C1 segment of cervical spinal cord (tissue), 14 donors: ENCODE measurements at regions not wholly inside any gene's neighbourhood (a gene's known extent, or its start where the extent isn't known, plus 50 kb on each side); places are given as distances from the start of the nearest gene placed in this dataset.
A peak's percentile ranks its signal among the peaks of the same experiment; 100 is the strongest.
"Not testable (repeated sequence)": the region's sequence is repeated elsewhere in the genome, so short reads cannot be mapped to it uniquely, and the experiment has no call there.

ENCODE experiments used
- DNase-seq, 14 donors: peaks; one replicate each; lab custom pipeline; 2025; lab: John Stamatoyannopoulos, UW

DNA sequence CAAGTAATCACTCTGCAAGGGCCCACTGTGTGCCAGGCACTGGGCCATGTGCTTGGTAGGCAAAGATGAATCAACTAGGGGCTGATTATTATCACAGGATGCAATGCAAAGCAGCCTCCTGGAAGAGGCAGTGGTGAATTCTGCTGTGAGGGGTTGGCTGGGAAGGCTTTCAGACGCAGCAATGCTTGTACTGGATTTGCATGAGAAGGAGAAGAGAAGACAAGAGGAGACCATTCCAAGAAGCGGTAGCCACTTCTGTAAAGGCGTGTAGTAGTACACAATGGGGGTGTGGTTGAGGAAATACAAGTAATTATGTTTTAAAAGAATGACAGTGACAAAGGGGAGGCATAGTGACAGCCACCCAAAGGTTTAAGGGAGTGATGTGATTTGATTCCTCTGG, 502.7 kb downstream of the PLCL1 start:
- no peak for DNase-seq

DNA sequence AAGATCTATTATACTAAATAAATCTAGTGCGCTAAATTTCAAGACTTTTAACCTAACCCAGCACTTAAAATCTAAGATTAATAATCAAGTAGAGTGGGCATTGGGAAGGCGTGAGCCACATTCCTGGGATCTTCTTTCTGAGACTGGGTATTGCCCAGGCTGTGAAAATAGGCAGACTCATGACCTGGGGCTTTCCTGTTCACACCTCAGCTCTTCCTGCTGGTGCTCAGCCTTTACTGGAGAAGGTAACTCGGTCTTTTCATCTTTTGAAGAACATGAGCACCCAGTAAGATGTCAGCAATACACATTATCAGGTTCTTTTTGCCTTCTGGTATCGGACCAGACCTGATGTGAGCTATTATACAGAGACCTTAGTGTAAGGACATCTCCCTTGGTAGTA, 500.5 kb downstream of the PLCL1 start:
- DNase-seq = no peak

DNA sequence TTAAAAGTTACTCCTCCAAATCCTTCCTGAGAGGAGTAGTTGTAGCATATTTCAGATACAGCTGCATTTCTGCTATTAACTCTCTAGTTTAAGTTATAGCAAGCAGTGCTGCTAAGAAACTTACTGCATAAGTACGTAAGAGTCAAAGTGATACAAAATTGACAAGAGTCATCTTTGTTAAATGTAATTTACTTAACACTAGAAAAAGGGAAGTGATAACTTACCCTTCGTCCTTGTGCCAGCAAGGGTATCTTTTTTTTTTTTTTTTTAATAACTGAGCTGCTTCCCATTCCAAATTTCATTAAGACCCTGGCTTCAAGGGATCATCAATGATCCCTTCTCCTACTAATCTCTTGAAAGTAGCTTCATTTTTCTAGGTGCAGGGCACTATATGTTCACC, 493.0 kb downstream of the PLCL1 start:
- no peak for DNase-seq

DNA sequence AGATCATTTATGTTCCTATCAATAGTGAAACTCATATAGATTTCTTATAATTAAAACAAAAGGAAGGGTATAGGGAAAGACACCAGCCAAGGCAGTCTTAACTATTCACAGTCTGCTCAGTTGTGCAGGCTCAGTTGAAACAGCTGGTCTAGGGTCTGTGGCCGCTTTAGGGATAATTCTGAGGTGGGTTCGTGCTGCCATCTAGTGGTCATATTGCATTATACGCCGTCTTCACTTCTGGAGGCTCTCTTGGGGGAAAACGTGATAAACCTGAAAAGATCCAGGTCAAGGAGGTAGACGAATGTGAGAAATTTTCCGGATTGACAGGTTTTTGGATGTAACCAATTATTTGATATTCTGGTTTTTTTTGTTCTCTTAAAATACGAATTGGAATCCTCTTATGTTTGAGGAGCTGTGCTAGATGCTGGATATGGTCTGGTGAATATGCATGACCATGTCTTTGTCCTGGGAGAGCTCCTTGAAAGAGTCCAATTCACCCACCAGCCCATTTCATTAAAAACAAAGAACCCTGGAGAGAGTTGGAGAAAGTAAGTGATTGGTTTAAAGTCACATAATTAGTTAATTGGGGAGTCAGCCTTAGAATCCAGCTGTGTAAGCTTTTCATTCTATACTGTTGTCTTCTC, 492.4 kb downstream of the PLCL1 start:
- peak in 11 of 14 donors; percentile 2 to 65 (median 27) for DNase-seq

DNA sequence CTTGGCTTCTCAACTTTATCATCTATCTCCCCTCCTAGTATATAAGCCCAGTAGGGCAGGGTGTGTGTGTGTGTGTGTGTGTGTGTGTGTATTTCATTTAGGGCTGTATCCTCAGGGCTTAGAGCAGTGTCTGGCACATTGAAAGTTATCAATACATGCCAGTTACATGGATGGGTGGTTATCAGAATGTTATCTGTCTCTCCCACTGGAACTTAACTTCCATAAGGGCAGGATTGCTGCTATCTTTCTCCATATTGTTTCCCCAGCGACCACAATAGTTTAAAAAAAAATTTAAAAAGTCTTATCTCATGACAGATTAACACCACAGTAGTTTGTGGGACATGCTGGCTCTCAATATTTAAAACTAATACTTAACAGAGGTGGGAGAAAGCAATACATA, 488.9 kb downstream of the PLCL1 start:
- no peak for DNase-seq

DNA sequence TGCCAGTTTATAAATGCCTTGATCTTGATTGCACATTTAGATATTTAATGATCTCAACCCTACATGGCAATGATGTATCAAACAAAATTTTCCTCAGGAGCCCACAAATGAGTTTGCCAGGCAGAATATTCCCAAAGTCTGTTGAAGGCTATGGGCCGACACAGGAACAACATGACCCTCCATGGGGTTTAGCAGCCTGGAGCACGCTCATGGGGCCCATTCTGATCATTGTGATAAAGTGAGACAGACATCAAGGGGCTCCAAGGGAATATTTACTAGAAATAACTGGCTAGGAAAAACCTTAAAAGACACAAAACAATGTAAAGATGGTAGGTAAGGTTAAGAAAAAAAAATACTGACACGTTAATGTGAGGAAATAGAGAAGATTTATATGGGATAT, 485.4 kb downstream of the PLCL1 start:
- DNase-seq = no peak

DNA sequence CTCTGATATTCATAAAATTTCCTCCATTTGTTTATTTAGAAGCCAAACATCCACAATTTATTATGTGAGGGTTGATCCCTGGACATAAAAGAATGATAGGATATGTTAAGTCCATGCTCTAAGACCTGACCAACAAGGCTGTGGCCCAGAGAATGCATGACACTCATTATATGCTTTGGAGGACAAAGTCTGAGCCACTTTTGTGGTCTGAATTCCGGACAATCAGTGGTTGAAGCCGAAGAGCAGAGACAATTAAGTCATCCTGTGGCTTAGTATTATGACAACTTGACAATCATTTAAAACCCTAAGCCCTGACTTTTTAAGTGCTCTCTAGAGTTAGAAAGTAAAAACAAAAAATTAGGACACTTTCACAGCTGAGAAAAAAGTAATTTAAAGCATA, 483.3 kb downstream of the PLCL1 start:
- DNase-seq = no peak

DNA sequence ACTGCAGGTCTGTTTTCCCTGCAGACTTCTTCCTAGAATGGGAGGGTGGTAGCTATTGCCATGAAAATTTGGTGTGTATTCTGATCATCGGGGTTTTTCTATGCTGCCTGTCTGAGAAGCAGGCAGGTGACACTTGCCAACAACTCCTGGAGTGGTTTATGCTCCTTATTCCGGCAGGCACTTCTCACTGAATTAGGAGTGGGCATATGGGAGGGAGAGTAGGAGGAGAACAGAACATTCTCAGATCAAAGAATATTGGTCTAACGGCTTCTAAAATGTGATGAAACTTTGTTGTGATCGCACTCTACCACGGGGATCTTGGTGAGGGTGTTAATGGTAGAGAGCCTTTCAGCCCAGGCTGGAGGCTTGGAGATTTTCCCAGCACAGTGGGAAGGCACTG, 480.8 kb downstream of the PLCL1 start:
- no peak for DNase-seq

DNA sequence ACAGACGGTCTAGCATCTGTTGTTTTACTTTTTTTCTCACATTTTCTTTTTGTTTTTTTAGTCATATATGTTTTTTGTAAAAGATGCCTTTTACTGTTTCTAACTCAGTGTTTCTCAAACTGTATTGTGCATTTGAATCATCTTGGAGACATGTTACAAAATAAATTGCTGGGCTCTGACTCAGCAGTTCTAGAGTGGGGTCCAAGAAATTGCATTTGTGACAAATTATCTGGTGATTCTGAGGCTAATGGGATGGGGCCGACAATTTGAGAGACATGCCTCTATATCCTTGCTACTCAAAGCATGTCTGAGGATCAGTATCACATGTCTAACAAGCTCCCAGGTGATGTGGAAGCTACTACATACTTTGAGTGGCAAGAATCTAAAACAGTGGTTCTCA, 478.8 kb downstream of the PLCL1 start:
- DNase-seq = no peak

DNA sequence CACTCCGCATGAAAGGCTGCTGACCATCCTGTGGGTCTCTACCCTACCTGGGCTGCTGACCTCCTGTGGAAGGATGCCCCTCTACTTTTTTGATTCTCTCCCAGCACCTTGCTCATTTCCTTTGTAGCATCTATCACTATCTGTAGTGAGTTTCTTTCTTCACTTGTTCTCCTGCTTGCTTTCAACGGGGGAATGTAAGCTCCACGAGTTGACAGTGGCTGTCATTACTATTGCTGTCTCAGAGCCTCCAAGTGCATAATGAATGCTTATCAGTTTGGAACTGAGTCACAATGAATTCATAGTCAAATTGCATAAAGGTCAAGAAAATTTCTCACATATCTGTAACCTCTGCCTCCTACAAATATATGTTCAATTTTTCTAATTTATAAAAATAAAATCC, 477.7 kb downstream of the PLCL1 start:
- DNase-seq = no peak

DNA sequence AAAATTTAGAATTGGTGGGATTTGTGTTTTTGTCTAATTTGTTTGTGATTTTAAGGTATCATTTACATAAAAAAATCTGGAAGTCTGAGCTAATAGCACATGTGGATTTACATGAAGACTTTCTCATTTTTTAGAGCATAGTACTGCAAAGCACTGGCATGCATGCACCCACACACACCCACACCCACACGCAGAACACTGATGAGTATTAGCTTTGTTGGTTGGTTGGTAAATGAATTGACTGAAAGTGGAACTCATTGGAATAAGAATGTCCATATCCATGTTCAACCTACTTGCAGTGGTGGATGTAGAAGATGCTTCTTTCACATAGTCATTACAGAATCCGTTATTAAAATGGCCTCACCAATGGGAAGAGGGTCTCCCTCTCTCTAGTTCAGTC, 475.8 kb downstream of the PLCL1 start:
- DNase-seq = no peak

DNA sequence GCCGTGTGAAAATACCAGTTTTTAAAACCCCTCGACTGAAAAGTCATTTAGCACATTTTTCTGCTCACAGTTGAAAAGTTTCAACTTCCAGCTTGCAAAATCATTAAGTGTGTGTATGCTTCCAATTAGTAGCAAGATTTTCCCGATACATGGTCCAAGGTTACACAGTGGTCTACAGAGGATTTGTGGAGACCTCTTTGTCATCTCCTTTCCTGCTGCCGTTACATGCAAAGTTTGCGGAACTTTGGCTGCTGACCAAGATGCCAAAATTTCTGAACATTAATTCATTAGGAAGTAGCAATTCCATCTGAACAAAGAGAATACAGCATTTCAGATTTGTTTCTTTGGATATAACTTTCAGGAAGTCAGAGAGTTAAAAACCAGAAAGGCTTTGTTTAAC, 474.6 kb downstream of the PLCL1 start:
- no peak for DNase-seq

DNA sequence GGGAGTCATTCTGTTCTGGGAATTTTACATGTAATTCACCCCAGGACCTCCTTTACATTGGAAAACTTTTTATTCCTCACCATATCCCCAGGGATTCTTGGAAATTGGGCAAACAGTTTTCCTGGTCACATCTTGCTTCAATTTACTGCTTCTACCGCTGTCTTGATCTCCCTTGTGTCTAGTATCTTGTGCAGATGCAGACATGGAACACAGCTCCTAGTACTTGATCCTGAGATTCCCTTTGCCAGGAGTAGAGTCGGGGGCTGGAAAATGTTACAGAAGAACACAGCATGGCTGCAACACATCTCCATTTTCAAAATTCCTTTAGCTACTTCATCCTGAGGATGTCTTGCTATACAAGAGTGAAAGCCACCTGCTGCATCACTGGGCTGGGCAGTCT, 472.8 kb downstream of the PLCL1 start:
- DNase-seq = no peak

DNA sequence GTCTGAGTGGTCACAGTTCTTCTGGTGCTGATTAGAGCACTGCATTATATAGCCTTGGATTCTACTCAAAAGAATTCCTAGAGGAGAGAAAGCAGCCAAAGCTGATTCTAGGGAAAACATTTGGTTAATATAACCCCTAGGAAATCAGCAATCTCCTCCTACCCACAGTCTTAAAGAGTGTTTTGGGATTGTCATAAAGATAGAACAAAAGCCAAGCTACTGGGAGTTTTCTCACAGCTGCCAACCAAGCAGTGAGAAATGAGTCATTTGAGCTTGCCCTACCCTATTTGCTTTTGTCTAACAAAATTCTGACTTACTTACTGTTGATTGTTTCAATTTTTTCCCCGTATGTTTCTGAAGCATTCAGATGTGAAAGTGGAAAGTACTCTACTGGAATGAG, 469.3 kb downstream of the PLCL1 start:
- peak in 1 of 14 donors; percentile 9 for DNase-seq

DNA sequence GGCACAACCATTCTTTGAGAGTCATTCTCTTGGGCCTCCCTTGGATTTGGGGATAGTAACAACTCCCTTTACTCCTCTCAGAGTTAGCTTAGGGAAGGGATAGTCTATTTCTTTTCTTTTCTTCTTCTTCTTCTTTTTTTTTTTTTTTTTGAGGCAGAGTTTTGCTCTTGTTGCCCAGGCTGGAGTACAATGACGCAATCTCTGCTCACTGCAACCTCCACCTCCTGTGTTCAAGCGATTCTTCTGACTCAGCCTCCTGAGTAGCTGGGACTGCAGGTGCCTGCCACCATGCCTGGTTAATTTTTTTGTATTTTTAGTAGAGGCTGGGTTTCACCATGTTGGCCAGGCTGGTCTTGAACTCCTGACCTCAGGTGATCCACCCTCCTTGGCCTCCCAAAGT, 465.8 kb downstream of the PLCL1 start:
- DNase-seq = not testable (repeated sequence)

DNA sequence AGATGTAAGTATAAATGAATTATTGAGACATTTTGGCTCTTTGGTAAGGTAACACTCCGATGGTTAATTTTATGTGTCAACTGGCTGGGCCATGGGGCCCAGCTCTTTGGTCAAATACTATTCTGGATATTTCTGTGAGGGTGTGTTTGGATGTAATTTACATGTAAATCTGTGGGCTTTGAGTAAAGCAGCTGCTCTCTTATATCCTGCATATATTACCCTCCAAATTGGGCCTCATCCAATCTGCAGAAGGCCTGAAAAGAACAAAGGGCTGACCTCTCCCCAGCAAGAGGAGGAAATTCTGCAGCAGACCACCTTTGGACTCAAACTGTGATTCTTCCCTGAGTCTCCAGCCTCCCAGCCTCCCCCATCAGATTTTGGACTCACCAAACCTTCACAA, 464.1 kb downstream of the PLCL1 start:
- no peak for DNase-seq

DNA sequence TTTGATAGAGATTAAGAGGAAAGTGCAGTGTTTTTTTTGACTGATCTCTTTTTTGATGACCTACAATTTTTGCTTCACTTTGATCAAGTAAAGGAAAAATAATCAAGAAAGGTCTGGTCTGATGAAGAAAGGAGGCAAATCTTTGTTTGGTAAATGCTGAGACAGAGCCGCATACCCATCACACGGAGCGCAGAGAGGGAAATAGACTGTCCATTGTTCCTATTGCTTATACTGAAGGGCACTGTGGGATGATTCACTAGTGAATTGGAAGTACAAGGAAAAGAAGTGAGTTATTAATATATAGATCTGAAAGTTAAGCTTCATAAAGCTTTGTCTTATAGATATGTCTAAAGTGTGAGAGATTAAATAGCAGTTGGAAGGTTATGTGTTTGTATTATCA, 455.1 kb downstream of the PLCL1 start:
- no peak for DNase-seq

DNA sequence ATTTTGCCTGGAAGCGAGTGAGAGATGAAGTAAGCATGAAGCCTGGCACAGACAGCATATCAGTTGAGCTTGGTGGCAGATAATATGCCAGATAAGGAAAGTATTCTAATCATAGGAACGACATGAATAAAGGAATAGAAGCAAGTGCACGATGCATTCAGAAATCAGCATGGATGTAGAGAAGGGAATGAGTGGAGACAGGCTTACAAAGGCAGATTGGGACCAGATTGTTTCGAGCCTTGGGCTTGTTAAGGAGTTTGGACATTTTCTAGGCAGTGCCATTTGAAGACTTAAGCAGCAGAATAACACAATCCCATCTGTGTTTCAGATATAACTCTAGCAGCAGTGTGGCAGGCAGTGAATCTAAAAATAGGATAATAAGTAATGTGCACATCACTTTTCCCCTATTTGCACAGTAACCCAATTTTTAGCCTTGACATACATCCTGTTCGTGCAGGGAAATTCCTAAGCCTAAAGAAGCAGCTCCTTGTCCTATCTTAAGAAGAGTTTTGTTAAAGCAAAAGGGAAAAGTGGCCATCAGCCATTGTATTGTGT, 450.2 kb downstream of the PLCL1 start:
- DNase-seq = no peak

DNA sequence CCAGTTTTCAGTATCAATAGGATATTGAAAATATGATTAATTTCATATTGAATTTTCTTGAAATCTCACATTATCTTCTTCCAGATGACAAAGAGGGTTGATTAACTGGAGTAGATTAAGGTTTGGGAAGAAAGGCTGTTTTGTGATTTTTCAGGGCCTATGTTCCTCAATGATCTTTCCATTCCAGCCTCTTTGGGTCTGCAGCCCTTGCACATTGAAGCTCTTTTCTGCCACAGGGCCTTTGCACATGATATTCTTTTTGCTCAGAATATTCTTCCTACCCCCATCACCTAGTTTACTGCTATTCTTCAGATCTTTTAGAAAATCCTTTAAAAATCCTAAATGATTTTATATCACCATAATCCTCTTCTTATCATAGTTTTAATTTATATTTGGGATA, 449.6 kb downstream of the PLCL1 start:
- DNase-seq = no peak

DNA sequence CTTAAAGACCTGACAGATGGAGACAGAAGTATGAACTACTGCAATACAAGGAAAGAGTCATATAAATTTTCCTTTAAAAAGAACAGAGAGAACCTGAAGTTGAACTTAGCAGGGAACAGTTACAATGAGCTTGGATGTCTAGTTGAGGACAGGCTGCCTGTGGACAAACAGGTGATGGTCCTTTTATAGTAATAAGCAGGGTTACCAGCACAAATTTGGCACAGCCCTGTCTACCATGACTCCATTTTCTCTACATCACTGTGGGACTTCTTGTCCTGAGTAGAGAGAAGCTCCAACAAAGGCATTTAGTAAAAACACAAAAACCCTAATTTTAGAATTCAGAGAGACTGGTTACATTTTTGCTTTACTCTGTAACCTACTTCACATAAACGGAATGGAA, 448.1 kb downstream of the PLCL1 start:
- DNase-seq = no peak

DNA sequence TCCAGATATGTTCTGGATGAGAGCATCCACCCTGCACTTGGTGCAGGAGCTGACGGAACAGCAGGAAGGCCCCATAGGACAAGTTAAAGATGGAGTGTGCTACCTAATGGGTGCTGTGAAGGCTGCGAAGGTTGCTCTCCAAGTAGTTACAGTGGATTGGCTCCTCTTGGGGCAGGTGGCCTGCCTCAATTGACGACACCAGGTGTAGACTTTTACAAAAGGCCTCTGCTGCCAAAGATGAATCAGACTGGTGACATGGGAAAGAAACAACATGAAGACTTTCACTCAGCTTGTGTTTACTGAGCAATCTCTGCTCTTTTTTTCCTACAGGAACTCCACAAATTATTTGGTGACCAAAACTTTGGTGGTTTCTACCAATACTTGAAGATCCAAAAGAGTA, 437.7 kb downstream of the PLCL1 start:
- DNase-seq = no peak

DNA sequence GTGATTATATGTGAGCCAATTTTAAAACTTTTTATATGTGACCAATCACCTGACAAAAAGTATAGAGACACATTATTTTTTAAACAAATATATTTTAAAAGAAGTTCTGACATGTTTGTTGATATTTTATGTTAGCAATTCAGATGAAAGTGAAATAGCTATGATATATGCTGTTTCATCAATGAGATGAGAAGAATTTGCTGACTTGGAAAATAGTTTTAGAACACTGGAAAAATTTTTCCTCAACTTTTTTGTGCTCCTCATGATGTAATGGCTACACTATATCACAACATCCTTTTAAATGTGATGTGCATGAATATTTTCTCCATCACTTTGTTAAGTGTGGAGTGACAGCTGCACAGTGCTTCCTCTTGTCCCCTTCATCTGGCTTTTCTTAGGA, 434.0 kb downstream of the PLCL1 start:
- DNase-seq = no peak

DNA sequence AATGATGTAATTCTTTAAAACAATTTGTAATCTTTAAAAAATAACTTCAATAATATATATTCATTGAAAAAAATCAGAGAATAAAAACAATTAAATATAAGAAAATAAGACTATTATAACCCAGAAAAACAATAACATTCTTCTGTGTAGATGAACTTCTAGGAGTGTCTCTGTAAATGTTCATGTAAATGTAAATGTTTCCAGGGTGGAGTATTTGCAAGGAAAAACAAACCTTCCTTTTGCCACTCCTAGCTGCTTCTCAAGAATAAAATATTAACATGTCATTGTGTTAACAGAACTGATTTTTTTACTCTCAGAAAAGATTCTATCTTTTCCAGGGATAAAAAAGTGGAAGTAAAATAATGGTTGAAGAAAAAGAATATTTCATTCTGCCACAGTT, 431.9 kb downstream of the PLCL1 start:
- no peak for DNase-seq

DNA sequence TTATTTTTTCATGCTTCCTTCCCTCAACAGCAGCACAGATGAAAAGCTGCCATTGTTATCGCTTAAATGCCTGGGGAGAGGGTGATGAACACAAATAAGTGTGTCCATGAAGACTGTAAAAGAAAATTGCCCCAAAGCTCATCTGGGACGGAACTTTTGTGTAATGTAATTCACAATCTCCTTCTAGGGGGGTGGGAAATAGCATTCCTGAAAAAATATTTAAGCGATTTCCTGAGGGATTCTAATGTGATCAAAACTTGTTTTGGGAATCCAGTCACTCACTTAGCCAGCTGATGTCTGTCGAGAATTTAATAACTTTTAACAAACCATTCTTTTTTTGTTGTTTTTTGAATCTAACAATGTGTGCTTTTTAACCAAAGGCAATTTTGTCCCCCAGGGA, 427.9 kb downstream of the PLCL1 start:
- no peak for DNase-seq
